ENCODE measurements at regions not wholly inside any gene's neighbourhood (a gene's known extent, or its start where the extent isn't known, plus 50 kb on each side); places are given as distances from the start of the nearest gene placed in this dataset.
A peak's percentile ranks its signal among the peaks of the same experiment; 100 is the strongest.

DNA sequence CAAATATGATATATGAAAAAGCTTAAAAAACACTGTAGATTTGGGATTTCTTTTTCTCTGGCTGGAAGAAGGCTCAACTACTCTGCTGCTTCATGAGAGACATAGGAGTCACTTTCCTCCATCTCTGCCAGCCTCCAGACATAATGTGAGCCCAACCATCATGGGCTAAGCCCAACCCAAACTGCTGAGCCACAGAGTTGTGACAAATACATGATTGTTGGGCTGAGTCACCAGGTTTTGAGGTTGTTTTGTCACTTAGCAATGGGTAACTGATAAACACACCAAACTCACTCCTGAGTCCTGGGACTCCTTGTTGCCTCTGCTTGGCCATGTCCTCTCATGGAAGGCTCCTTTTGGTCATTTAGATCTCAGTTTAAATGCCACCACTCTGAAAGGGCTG, 381.8 kb upstream of the FZD8 start:
- Histone ChIP-seq H3K27ac (no peak overlapping the region), H3K4me3 (no peak overlapping the region), H3K27me3 (no peaks in the 10 kb centered on the region), H3K9me3 (ENCODE audit: low read depth) (no peaks in the 10 kb centered on the region), H3K36me3 (no peaks in the 10 kb centered on the region), H3K4me1 (ENCODE audit: low read depth) (no peaks in the 10 kb centered on the region)
- TF ChIP-seq, protein P1, sequence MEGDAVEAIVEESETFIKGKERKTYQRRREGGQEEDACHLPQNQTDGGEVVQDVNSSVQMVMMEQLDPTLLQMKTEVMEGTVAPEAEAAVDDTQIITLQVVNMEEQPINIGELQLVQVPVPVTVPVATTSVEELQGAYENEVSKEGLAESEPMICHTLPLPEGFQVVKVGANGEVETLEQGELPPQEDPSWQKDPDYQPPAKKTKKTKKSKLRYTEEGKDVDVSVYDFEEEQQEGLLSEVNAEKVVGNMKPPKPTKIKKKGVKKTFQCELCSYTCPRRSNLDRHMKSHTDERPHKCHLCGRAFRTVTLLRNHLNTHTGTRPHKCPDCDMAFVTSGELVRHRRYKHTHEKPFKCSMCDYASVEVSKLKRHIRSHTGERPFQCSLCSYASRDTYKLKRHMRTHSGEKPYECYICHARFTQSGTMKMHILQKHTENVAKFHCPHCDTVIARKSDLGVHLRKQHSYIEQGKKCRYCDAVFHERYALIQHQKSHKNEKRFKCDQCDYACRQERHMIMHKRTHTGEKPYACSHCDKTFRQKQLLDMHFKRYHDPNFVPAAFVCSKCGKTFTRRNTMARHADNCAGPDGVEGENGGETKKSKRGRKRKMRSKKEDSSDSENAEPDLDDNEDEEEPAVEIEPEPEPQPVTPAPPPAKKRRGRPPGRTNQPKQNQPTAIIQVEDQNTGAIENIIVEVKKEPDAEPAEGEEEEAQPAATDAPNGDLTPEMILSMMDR (IDR thresholded peaks at IDR 0.05; ENCODE audit: low read depth, low read length) = no peak
- DNase-seq (ENCODE audit: low read depth in 1 of 2, low spot score in 1 of 2) = peak in 1 of 2 donors; percentile 56

DNA sequence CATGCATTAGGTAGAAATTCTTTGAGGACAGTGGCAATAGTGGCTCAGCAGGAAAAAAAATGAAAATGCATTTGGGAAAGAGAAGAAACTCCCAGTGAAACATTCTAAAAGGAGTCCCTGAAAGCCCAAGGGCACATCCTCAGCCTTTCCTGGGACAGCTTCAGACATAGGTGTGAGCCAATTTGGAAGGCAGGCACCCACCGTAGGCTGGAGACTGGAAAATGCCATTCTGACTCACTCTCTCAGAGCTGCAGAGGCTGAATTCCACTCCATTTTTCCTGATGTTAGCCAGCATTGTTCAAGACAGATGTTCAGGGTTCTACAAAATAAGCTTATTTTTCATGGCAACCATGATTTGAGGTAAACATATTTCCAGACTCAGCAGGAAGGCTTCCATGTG, 379.0 kb upstream of the FZD8 start:
- TF ChIP-seq, protein P1 (IDR thresholded peaks at IDR 0.05; ENCODE audit: low read depth, low read length) = no peak
- no peak overlapping the region for H3K27ac ChIP-seq
- DNase-seq (ENCODE audit: low read depth in 1 of 2, low spot score in 1 of 2) = no peak
- H3K4me3 ChIP-seq = no peak overlapping the region
- H3K36me3 ChIP-seq = no peaks in the 10 kb centered on the region
- H3K4me1 ChIP-seq (ENCODE audit: low read depth) = no peaks in the 10 kb centered on the region
- H3K9me3 ChIP-seq (ENCODE audit: low read depth) = no peaks in the 10 kb centered on the region
- no peaks in the 10 kb centered on the region for H3K27me3 ChIP-seq

DNA sequence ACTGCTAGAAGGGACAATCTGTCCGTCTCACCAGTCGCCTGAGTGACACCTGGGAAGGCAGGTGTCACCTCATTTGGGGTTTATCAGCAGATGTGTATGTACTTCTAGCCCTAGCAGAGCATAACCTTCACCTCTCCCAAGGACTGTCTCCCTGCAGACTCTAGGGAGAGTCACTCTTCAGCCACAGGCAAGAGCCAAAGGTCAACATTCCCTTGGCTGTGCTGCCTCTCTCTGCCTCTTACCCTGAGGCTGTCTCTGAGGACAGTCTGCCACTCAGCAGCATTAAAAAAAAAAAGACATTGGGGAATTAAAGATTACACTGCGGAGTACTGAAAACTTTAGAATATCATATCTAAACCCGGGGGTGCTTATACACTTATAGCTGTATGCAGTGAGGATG, 377.7 kb upstream of the FZD8 start:
- TF ChIP-seq, protein P1 (IDR thresholded peaks at IDR 0.05; ENCODE audit: low read depth, low read length) = no peak
- no peak overlapping the region for H3K27ac ChIP-seq
- H3K4me1 ChIP-seq (ENCODE audit: low read depth) = peaks cover 6% of the 10 kb centered on the region
- no peaks in the 10 kb centered on the region for H3K27me3 ChIP-seq
- no peaks in the 10 kb centered on the region for H3K9me3 ChIP-seq (ENCODE audit: low read depth)
- no peak overlapping the region for H3K4me3 ChIP-seq
- no peak for DNase-seq (ENCODE audit: low read depth in 1 of 2, low spot score in 1 of 2)
- no peaks in the 10 kb centered on the region for H3K36me3 ChIP-seq

DNA sequence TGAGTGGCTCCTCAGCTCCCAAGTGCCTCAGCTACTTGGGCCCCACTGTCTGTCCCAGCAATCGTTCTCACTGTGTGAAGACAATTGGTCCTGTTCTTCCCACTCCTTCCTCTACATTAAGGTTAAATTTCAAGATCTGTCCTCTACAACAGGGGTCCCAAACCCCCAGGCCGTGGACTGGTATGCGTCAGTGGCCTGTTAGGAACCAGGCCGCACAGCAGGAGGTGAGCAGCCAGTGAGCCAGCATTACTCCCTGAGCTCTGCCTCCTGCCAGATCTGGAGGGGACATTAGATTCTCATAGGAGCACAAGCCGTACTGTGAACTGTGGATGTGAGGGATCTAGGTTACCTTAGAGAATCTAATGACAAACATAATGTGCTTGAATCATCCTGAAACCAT, 376.9 kb upstream of the FZD8 start:
- TF ChIP-seq, protein P1 (IDR thresholded peaks at IDR 0.05; ENCODE audit: low read depth, low read length) = no peak
- peaks cover 13% of the 10 kb centered on the region for H3K4me1 ChIP-seq (ENCODE audit: low read depth)
- no peak for DNase-seq (ENCODE audit: low read depth in 1 of 2, low spot score in 1 of 2)
- no peaks in the 10 kb centered on the region for H3K36me3 ChIP-seq
- no peak overlapping the region for H3K27ac ChIP-seq
- H3K9me3 ChIP-seq (ENCODE audit: low read depth) = no peaks in the 10 kb centered on the region
- no peaks in the 10 kb centered on the region for H3K27me3 ChIP-seq
- no peak overlapping the region for H3K4me3 ChIP-seq

DNA sequence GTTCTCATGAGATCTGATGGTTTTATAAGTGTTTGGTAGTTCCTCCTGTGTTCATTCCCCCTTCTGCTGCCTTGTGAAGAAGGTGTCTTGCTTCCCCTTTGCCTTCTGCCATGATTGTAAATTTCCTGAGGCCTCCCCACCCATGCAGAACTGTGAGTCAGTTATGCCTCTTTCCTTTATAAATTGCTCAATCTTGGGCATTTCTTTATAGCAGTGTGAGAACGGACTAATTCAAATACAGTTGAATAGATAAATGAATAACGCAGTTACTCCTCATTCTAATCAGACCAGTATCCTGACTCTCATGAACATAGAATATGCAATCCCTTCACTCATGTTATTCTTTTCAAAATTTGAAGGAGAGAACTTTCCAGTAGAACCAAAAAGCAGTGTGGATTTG, 375.0 kb upstream of the FZD8 start:
- Histone ChIP-seq H3K27me3 (no peaks in the 10 kb centered on the region), H3K9me3 (ENCODE audit: low read depth) (no peaks in the 10 kb centered on the region), H3K36me3 (no peaks in the 10 kb centered on the region), H3K4me3 (no peak overlapping the region), H3K4me1 (ENCODE audit: low read depth) (peaks cover 14% of the 10 kb centered on the region), H3K27ac (no peak overlapping the region)
- TF ChIP-seq, protein P1 (IDR thresholded peaks at IDR 0.05; ENCODE audit: low read depth, low read length) = no peak
- no peak for DNase-seq (ENCODE audit: low read depth in 1 of 2, low spot score in 1 of 2)

DNA sequence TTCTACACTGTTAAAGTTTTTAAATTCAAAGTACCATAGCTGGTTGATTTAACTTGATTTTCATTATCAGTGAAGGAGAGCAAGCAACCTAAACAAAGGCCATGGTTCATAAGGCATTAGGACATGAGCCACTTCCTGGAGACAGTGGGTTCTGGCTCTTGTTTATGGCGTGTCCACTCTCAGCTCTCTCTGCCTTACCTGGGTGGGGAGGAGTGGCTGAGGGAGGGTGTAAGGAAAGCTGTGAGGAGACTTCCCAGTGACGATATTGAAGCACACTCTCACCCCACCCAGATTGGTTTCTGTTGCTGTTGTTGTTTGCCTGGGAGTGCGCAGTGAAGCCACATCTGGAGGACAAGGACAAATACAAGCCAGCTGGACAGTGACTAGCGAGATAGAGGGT, 365.3 kb upstream of the FZD8 start:
- Histone ChIP-seq H3K36me3 (no peaks in the 10 kb centered on the region), H3K9me3 (ENCODE audit: low read depth) (no peaks in the 10 kb centered on the region), H3K27ac (no peak overlapping the region), H3K4me3 (no peak overlapping the region), H3K4me1 (ENCODE audit: low read depth) (peaks cover 4% of the 10 kb centered on the region), H3K27me3 (no peaks in the 10 kb centered on the region)
- DNase-seq (ENCODE audit: low read depth in 1 of 2, low spot score in 1 of 2) = no peak
- TF ChIP-seq, protein P1 (IDR thresholded peaks at IDR 0.05; ENCODE audit: low read depth, low read length) = no peak
